ENCODE measurements at regions not wholly inside any gene's neighbourhood (a gene's known extent, or its start where the extent isn't known, plus 50 kb on each side); places are given as distances from the start of the nearest gene placed in this dataset.

DNA sequence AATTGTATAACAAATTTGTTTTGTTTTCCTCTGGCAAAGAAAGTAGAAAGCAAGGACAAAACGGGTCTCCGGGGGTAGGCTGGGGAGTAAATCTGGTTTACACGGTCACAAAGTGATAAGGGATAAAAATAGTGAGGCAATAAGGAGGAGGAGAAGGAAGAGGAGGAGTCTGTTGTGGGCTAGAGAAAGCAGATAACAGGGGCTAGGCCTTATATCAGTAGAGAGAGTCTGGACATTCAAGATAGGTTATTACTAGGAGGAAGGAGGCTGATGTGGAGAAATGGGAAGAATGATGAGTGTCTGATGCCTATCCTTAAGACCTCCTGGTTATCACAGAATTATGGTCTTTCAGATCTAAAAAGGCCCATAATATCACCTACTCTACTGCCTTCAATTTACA is 83.2 kb upstream of the SSTR1 start:
- Histone ChIP-seq H3K9me3 (replicated peaks; ENCODE audit: control insufficient read depth, insufficient read depth, low read length) (no peaks in the 10 kb centered on the region), H4K20me1 (replicated peaks; ENCODE audit: control insufficient read depth, extremely low read depth, insufficient read depth, low read length) (no peaks in the 10 kb centered on the region), H3K9ac (replicated peaks; ENCODE audit: extremely low read depth, insufficient read depth, low read length) (no peak overlapping the region), H2AFZ (ENCODE audit: low read depth, low read length) (no peak overlapping the region), H3K36me3 (ENCODE audit: control insufficient read depth in 2 of 2, extremely low read depth in 1 of 2, insufficient read depth in 2 of 2, low read length in 2 of 2) (no peaks in the 10 kb centered on the region), H3K27ac (ENCODE audit: insufficient read depth, low read depth, low read length) (no peak overlapping the region), H3K4me1 (ENCODE audit: control insufficient read depth, extremely low read depth, insufficient read depth, low read length) (no peaks in the 10 kb centered on the region), H3K4me3 (replicated peaks in 1 of 3; ENCODE audit: insufficient read depth in 1 of 3, low read depth in 1 of 3, low read length in 3 of 3) (no peak overlapping the region), H3K9me1 (replicated peaks; ENCODE audit: control insufficient read depth, extremely low read depth, insufficient read depth, low read length) (no peaks in the 10 kb centered on the region), H3K4me2 (ENCODE audit: insufficient read depth, low read length) (no peak overlapping the region), H3K27me3 (ENCODE audit: control insufficient read depth in 2 of 2, insufficient read depth in 2 of 2, low read length in 2 of 2) (no peaks in the 10 kb centered on the region), H3K79me2 (ENCODE audit: control insufficient read depth, insufficient read depth, low read length) (no peaks in the 10 kb centered on the region)
- no peak for TF ChIP-seq MYC (IDR thresholded peaks at IDR 0.05; ENCODE audit: low read depth, low read length)
- TF ChIP-seq, protein P1, sequence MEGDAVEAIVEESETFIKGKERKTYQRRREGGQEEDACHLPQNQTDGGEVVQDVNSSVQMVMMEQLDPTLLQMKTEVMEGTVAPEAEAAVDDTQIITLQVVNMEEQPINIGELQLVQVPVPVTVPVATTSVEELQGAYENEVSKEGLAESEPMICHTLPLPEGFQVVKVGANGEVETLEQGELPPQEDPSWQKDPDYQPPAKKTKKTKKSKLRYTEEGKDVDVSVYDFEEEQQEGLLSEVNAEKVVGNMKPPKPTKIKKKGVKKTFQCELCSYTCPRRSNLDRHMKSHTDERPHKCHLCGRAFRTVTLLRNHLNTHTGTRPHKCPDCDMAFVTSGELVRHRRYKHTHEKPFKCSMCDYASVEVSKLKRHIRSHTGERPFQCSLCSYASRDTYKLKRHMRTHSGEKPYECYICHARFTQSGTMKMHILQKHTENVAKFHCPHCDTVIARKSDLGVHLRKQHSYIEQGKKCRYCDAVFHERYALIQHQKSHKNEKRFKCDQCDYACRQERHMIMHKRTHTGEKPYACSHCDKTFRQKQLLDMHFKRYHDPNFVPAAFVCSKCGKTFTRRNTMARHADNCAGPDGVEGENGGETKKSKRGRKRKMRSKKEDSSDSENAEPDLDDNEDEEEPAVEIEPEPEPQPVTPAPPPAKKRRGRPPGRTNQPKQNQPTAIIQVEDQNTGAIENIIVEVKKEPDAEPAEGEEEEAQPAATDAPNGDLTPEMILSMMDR (IDR thresholded peaks at IDR 0.05; ENCODE audit: extremely low read depth in 1 of 2, insufficient read depth in 1 of 2, low read depth in 1 of 2, low read length in 2 of 2): no peak
- TF ChIP-seq, protein P2, sequence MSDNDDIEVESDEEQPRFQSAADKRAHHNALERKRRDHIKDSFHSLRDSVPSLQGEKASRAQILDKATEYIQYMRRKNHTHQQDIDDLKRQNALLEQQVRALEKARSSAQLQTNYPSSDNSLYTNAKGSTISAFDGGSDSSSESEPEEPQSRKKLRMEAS (IDR thresholded peaks at IDR 0.05; ENCODE audit: insufficient read depth, insufficient read length): no peak
- no peak for TF ChIP-seq POLR2AphosphoS5 (IDR thresholded peaks at IDR 0.05; ENCODE audit: insufficient read depth, low read depth, low read length)
- no peak for TF ChIP-seq POLR2A (IDR thresholded peaks at IDR 0.05; ENCODE audit: low read depth, low read length)
- TF ChIP-seq JUN (IDR thresholded peaks at IDR 0.05; ENCODE audit: borderline replicate concordance, insufficient read depth, insufficient read length, low read depth): no peak
- TF ChIP-seq EZH2 (IDR thresholded peaks at IDR 0.05; ENCODE audit: borderline replicate concordance, low read depth, low read length, severe bottlenecking): no peak
- no peak for TF ChIP-seq FOS (IDR thresholded peaks at IDR 0.05; ENCODE audit: borderline replicate concordance, insufficient read depth, low read length)
- TF ChIP-seq GATA2 (IDR thresholded peaks at IDR 0.05; ENCODE audit: insufficient read depth, insufficient read length, low read depth, low read length): no peak
- intact Hi-C loops (cut with micrococcal nuclease) (no loop called here), dilution Hi-C loops (cut with MboI; ENCODE audit: extremely low pct_ligation_motif_present, low sequenced_read_pairs) (no loop called here)
- no peak for FAIRE-seq
- DNase-seq (ENCODE audit: low read depth, low spot score): no peak
- POLR2A ChIA-PET: no interaction called here
- no TSS peak for BruUV-seq (replicated peaks)
- CTCF ChIA-PET: interaction anchor here (1.3 kb wide), 1 partner anchor 11 kb away, joined by 5 read pairs; no protein-coding TSS in a partner anchor
